GM19468 (cell line): ENCODE measurements at regions not wholly inside any gene's neighbourhood (a gene's known extent, or its start where the extent isn't known, plus 50 kb on each side); places are given as distances from the start of the nearest gene placed in this dataset.

Experiments used
- ATAC-seq: cut with Tn5 transposase; IDR thresholded peaks from one replicate; pipeline ENCODE4 v1.9.1; 2021; ENCODE audit warnings: mild to moderate bottlenecking, moderate library complexity, moderate number of reproducible peaks; ENCODE audit not compliant: unreplicated experiment; ENCODE audit errors: extremely low read depth

DNA sequence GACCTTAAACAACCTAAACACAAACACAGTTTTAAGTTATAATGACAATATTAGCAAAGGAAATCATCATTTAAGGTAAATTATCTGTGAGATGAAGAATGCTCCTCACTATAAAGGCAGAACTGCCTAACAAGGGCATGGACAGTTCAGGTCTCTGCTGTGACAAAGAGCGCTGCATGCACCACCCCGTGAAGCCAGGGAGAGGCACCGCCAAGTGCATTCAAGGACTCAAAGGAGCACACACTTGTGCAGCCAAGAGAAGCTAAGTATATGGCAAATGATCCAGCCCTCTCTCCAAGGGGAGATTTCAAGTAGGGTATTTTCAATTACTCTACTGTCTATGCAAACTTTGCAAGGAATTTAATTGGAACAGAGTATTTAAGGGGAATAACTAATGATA is 126.0 kb downstream of the RAP2A start:
- no peak for ATAC-seq

DNA sequence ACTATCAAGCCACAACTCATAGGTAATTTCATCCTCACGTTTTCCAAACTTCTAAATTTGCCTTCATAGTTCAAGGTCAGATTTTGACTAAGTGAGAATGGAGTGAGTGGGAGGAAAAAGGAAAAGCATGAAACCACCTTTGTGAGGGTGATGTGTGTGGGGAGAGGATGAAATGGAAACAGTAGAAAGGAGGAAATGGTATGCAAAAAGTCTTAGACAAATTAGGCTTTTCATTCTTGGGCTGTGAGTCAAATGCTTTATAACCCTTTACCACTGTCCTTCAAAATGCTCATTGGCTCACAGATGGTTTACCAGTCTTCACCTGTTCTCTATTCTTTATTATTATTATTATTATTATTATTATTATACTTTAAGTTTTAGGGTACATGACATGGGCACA is 127.2 kb downstream of the RAP2A start:
- no peak for ATAC-seq

DNA sequence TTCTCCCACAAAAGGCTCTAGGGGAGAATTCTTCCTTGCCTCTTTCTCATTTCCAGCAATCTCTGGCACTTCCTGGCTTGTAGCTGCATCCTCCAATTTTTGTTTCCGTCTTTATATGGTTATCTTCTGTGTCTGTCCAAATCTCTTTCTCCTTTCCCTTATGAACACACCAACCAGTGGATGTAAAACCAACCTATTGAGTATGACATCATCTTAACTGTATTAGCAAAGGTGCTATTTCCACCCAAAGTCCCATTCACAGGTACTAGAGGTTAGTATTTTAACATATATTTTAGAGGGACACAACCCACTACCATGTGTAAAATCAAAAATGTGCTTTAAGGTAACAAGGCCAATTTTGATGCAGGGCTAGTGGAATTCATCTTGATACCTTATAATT is 129.0 kb downstream of the RAP2A start:
- ATAC-seq, result no peak

DNA sequence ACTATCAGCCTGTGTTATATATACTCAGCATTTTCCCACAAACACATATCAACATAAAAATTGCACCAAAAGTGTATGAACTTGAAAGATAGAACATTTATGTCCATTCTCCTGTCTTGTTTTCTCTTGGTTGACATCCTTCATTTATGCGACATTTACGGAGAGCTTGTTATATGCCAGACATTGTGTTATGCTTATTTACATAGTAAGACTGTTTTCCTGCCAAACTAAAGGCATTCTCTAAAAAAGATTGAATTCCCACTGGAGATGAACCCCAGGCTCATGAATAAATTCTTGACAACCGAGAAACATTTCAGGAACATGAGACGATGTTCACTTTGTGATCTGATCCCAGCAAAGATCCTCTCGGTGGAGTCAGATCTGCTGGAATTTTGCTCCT is 131.0 kb downstream of the RAP2A start:
- no peak for ATAC-seq

DNA sequence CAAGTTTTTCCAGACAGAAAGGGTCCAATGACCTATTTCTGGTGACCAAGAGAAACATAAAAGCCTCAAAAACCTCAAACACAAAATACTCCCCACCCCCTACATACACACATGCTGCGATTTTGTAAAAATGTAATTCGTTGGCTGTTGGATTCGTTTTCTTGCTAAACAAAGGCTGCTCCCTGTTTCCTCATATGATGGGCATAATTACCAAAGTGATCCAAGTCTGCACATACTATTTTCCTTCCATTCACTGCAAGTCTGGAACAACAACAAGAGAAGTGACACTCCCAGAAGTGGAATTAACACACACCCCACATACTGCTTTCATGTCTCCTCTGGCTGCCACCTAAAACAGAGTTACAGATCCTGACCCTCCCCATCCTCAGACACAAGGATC is 131.9 kb downstream of the RAP2A start:
- no peak for ATAC-seq

DNA sequence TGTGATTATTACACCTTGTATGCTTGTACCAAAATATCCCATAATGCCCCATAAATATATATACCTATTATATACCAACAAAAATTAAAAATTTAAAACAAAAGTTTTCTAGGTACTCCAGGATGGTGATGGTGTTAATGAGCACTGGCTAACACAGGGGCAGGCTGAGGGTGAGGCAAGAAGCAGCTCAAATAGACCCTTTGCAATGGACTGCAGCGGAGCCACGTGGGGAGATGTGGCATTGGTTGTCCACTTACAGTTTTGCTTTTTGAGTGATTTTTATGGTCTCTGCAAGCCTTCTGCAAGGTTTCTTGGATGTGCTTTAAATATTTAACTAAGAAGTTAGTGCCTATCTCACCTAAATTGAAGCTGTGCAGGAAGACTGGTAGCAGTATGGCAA is 132.9 kb downstream of the RAP2A start:
- ATAC-seq, result no peak

DNA sequence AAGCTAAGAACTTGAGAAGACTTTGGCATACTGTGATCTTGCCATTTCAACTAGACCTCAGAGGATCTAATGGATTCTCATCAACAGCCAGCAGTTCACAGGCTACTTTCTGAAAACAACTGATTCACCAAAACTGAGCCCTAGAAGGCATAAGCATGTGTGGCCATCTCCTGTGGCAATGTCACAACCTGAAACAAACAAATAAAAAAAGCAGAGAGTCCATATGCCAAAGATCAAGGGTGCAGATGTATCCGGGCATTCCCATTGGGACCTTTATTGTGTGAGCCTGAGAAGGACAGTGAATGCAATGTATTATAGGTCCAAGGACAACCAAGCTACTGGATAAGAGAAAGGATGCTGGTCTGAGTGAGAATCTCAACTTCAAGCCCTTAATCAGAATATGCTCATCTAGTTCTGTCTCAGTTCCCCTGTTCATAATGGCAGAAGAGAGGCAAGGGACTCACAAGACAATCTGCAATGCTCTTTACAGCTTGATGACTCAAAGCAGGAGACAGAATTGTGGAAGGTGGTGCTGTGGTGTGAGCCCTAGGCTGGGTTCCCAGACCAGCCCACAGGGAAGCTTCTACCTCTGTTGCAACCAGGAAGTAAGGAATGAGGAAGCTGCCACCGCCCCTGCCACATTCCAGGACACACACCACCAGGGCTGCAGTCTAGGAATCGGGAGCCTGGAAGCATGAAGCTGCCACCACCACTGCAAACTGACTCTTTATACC is 133.7 kb downstream of the RAP2A start:
- peak; percentile 92 for ATAC-seq

DNA sequence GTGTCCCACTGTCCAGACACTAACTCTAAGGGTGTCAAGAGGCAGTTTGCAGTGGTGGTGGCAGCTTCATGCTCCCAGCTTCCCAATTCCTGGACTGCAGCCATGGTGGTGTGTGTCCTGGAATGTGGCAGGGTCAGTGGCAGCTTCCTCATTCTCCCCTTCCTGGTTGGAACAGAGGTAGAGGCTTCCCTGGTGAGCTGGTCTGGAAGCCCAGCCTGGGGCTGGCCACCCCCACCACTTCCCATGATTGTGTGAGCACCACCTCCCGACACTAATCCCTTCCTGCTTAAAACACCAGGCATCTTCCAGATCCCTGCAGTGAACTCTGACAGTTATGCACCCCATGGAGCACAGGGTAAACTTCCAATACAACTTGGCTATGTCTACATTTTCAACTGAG is 134.9 kb downstream of the RAP2A start:
- no peak for ATAC-seq

DNA sequence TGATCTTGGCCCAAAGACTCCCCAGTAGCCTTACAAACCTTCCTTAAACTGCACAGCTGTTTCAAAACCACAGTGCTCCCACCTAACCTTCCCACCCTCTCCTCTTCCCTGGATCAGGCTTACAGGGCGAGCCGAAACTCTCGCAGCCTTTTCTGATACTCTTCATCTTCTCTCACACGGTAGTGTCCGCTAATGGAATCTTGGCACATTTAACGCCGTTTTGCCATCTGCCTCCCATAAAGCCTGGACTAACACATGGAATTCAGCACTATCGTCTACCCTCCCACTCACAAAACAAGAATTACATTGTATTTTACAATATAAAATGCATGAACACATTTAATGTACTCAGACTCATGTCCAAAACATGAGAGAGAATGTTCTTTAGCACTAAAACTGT is 135.9 kb downstream of the RAP2A start:
- ATAC-seq, result no peak

DNA sequence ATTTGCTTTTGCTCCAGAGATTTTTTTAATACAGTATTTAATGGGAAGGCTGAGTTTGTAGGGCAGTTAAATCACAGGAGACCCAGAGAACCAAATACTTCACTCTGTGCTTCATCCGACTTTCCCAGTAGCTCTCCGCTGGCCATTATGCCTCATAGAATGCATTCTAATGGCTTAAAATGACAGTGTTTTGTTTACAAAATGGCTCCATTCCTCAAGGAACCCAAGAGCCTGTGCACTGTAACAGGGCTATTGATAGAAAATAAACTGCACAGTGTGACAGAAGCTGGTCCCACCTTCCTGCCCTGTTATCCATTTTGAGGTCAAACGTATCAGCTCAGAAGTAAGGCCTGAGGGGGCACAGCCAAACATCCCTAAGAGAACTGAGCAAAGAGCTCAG is 136.5 kb downstream of the RAP2A start:
- no peak for ATAC-seq

DNA sequence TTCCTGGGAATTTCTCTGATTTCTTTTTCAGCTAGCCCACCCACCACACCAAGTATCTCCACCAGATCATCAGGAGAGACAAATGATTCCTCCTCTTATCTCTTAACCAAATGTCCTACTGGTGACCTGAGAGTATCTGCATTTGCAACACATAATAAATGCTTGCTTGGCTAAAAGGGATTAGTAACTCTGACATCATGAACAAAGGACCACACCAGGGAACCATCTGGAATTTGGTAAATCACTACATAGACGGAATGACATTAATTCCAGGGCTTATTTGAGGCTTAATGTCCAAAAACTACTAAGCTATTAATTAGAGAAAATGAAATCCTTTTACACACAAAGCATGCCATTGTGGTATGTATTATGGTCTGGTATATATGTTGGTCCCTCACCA is 139.0 kb downstream of the RAP2A start:
- ATAC-seq, result no peak

DNA sequence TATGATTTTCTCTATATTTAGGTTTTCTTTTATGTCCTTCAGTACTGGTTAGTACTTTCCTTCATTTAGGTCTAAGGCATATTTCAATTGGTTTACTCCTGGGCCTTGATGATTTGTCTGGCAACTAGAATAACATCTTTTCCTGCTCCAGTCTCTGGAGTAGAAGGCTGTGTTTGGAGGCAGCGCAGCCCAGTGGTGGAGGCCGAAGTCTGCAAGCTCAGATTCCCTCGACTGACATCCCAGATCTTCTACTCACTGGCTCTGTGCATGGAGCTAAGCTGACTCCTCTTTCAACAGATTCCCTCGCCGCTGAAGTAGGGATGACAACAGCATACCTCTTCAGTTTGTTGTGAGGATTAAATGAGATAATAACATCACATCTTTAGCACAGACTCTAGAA is 141.0 kb downstream of the RAP2A start:
- no peak for ATAC-seq

DNA sequence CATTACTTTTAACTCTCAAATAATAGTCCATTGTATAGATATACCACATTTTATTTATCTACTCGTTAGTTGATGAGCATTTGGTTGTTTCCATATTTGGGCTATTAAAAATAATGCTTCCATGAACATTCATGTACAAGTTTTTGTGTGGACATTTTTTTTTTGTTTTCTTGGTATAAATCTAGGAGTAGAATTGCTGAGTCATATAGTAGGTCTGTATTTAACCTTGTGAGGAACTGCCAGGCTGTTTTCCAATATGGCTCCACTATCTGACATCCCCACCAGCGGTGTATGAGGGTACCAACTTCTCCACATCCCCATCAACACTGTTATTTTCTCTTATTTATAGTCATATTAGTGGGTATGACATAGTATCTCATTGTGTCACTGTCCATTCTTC is 143.1 kb downstream of the RAP2A start:
- no peak for ATAC-seq

DNA sequence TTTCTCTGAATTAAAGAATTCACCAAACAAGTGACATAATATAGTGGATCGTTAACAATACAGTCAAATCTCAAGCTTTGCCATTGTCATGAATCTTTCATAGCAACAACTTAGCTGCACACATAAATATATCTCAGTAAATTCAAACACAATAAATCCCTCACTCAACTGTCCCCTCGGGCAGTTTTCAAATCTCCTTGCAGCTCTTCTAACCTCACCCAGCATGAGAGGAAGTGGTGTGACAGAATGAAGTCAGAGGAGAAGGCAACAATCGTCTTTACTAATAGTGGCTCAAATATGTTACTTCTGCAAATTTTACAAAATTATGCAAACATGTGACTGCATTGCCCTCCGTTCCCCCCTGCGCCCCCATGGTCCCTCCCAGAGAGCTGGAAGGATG is 148.2 kb downstream of the RAP2A start:
- ATAC-seq, result no peak

DNA sequence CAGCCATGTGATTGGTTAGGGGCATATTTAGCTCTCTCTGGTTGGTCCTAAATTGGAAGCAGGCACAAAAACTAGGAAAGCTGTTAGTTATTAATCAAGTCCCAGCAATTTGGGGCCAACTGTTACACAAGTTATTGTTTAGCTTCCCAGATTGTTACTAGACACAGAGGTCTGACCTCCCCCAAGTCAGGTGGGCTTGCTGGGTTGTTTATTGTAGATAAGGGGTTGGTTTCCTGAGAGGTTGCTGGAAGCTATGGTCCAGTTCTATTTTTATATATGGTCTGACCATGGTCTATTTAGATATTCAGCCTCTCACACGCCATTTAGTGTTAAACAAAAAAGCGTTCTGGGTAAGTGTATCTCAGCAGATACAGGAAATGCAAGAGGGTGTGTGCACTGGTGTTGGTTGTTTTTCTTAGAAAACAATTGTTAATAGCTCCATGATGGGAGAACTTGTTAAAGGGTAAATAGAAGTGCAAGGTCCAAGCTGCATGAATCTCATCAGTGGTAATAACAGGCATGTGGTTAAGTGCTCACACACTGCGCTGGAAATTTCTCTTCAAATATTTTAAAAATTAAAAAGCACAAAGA is 150.0 kb downstream of the RAP2A start:
- ATAC-seq, result no peak

DNA sequence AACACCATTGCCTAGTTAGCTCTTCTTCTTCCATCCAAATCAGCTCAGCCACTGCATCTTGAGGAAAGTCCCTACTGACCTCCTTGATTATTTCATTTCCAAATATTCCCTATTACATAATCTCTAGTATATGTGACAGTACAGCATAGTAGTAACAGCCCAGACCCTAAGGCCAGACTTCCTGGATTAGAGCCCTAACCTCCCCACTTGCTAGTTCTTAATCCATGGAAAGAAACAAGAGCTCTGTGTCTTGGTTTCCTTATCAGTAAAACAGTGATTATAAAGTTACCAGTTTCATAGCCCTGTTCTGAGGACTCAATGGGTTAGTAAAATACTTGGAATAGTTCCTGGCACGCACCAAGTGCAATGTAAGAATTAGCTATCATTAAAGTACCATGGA is 153.0 kb downstream of the RAP2A start:
- ATAC-seq, result no peak

DNA sequence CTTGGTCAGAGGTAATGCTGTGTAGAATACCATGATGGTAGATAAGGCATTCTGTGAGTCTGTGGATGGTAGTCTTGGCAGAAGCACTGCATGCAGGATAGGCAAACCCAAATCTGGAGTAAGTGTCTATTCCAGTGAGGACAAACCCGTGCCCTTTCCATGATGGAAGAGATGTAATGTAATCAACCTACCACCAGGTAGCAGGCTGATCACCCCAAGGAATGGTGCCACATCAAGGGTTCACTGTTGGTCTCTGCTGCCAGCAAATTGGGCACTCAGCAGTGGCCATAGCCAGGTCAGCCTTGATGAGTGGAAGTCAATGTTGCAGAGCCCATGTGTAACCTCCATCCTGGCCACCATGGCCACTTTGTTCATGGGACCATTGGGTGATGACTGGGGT is 155.0 kb downstream of the RAP2A start:
- ATAC-seq, result no peak

DNA sequence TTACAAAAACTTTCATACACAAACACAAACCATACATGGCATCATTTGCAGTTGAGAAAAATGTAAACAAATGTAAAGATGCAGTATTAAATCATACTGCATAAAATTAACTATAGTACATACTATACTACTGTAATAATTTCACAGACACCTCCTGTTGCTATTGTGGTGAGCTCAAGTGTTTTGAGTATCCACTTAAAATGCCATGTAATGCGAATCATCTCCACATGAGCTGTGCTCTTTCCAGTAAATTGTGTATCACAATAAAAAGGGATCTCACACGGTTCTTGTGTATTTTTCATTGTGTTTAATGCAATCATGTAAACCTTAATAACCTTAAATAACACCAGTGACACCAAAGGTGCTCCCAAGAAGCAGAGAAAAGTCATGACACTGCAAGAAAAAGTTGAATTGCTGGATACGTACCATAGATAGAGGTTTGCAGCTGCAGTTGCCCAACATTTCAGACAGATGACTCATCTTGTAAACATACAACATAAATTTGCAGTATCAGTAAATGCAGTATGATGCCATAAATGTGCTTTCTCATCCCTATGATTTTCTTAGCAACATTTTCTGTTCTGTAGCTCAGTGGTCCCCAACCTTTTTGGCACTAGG is 166.6 kb downstream of the RAP2A start:
- ATAC-seq, result no peak

DNA sequence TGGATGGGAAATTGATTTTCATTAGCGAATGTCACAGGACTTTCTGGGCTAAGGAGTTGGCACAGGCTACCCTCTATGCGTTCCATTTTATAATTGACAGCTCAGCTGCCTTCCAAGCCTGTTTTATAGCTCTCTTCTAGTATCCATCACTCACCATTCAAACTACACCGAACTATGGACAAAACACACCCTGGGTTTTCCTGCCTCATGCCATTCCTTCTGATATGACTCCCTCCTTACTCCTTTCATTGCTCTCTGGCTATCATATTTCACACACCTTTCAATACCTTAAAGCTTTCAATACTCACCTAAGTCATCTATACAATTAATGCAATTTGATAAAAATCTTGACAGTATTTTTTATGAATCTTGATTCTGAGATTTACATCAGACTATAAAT is 181.3 kb downstream of the RAP2A start:
- no peak for ATAC-seq

DNA sequence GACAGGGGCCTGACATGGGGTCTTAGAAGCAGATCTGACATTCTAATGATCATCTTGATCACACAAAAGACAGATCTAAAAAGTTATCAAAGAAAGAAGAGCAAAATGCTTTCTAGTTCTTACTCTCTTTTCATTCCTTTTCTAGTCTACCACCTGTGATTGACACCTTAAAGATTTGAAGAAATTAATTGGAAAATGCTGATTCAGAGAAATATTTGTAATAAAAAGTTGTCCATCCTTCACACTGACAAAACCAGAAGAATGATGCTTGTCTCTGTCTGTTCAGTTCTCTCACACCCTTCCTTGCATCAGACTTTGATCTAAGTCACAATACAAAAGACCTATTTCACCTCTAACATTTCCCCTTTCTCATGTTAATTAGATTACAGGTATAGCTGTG is 182.4 kb downstream of the RAP2A start:
- ATAC-seq, result no peak

DNA sequence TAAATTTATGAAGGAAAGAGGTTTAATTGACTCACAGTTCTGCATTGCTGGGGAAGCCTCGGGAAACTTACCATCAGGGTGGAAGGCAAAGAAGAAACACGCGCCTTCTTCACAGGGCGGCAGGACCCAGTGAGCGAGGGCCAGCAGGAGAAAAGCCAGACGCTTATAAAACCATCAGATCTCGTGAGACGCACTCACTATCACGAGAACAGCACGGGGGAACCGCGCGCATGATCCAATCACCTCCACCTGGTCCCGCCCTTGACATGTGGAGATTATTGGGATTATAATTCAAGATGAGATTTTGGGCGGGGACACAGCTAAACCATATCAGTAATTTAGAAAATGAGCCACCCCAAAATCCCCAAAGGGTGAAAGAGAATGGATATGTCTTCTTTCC is 187.1 kb downstream of the RAP2A start:
- no peak for ATAC-seq

DNA sequence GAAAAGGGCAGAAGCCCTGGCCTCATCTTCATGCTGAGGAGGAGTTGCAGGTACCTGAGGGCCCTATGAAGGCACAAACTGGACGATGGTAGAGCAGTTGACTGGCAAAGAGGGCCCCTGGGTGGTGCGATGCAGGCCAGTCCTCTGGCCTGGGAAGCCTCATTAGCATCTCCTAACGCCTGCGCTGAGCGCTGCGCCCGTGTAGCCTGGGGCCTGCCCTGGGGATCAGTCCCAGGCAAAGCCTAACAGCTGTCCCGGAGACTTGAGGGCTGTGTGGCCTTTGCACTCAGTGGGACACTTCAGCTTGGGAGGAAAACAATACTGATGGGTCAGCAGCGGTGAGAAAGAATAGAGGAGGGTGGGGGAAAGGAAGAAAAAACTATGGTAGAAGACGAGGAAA is 187.7 kb downstream of the RAP2A start:
- ATAC-seq, result no peak
